ENCODE measurements at regions not wholly inside any gene's neighbourhood (a gene's known extent, or its start where the extent isn't known, plus 50 kb on each side); places are given as distances from the start of the nearest gene placed in this dataset.

DNA sequence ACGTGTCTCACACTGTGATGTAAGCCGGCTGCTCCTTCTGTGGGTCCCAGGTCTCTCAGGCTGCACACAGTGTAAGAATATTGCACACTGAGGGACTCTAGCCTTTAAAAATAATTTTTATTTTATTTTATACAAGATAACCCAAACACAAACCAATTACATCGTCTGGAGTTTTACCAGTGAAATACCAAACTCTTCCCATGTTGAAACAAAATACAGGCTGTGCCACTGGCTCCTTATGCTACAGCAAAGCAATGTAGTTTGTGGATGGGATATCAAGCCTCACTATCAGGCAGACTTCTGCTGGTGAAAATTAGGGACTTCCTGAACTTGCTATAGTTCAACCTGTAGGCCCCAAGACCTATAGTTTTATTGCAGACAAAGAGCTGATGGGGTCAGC lies 311.3 kb upstream of the SLCO3A1 start:
- TF ChIP-seq NFIC (IDR thresholded peaks at IDR 0.05) (no peak), TCF12 (IDR thresholded peaks at IDR 0.05; ENCODE audit: low read depth) (no peak), EP300 (IDR thresholded peaks at IDR 0.05; ENCODE audit: borderline replicate concordance) (no peak), REST (IDR thresholded peaks at IDR 0.05; ENCODE audit: low read depth) (no peak), CREB1 (IDR thresholded peaks at IDR 0.05; ENCODE audit: low read depth) (no peak), EGR1 (IDR thresholded peaks at IDR 0.05) (no peak), FOXM1 (IDR thresholded peaks at IDR 0.05; ENCODE audit: borderline replicate concordance, low read depth) (no peak), YY1 (IDR thresholded peaks at IDR 0.05; ENCODE audit: low read depth) (no peak), CEBPB (IDR thresholded peaks at IDR 0.05) (no peak), TAF1 (IDR thresholded peaks at IDR 0.05; ENCODE audit: low read depth) (no peak)
- TF ChIP-seq, protein P1, sequence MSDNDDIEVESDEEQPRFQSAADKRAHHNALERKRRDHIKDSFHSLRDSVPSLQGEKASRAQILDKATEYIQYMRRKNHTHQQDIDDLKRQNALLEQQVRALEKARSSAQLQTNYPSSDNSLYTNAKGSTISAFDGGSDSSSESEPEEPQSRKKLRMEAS (IDR thresholded peaks at IDR 0.05), result no peak
